ENCODE measurements at regions not wholly inside any gene's neighbourhood (a gene's known extent, or its start where the extent isn't known, plus 50 kb on each side); places are given as distances from the start of the nearest gene placed in this dataset.
"Not testable (repeated sequence)": the region's sequence is repeated elsewhere in the genome, so short reads cannot be mapped to it uniquely, and the experiment has no call there.

DNA sequence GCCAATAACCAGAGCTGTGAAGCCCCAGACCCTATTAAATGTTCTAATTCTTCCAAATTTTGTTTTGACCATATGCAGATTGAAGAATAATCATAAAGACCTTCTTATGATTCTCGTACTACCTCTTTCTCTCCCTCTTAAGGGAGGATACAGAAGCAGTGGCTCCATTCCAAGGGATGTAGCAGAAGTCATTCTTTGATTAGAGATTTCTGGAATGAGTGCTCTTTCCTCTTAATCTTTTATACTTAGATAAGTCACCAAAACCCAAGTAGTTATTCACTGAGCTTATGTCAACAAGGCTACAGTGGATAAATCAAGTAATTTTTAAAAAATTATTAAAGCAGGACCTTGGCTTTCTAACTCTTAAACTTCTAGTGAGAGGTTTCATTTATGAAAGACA is 266.0 kb upstream of the STXBP5 start:
- H3K4me1 ChIP-seq: no peaks in the 10 kb centered on the region
- H3K4me3 ChIP-seq: no peak overlapping the region
- H3K36me3 ChIP-seq (ENCODE audit: low read depth, missing control alignments): no peaks in the 10 kb centered on the region
- H3K27me3 ChIP-seq: no peaks in the 10 kb centered on the region
- no peak for TF ChIP-seq POLR2A (IDR thresholded peaks at IDR 0.05)
- TF ChIP-seq, protein P1, sequence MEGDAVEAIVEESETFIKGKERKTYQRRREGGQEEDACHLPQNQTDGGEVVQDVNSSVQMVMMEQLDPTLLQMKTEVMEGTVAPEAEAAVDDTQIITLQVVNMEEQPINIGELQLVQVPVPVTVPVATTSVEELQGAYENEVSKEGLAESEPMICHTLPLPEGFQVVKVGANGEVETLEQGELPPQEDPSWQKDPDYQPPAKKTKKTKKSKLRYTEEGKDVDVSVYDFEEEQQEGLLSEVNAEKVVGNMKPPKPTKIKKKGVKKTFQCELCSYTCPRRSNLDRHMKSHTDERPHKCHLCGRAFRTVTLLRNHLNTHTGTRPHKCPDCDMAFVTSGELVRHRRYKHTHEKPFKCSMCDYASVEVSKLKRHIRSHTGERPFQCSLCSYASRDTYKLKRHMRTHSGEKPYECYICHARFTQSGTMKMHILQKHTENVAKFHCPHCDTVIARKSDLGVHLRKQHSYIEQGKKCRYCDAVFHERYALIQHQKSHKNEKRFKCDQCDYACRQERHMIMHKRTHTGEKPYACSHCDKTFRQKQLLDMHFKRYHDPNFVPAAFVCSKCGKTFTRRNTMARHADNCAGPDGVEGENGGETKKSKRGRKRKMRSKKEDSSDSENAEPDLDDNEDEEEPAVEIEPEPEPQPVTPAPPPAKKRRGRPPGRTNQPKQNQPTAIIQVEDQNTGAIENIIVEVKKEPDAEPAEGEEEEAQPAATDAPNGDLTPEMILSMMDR (IDR thresholded peaks at IDR 0.05): no peak
- no peaks in the 10 kb centered on the region for H3K9me3 ChIP-seq
- no peak overlapping the region for H3K27ac ChIP-seq
- no peak for DNase-seq
- 33 to 43% methylated on average over 1 of the region's 1 CpG for WGBS, 2 donors
- intact Hi-C loops (cut with DNase I; ENCODE audit: low total_unique reads): no loop called here

DNA sequence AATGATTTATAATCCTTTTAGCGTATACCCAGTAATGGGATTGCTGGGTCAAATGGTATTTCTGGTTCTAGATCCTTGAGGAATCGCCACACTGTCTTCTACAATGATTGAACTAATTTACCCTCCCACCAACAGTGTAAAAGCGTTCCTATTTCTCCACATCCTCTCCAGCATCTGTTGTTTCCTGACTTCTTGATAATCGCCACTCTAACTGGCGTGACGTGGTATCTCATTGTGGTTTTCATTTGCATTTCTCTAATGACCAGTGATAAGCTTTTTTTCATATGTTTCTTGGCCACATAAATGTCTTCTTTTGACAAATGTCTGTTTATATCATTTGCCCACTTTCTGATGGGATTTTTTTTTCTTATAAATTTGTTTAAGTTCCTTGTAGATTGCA is 264.8 kb upstream of the STXBP5 start:
- H3K4me3 ChIP-seq; DNase-seq; H3K27ac ChIP-seq; intact Hi-C loops (cut with DNase I; ENCODE audit: low total_unique reads); H3K36me3 ChIP-seq (ENCODE audit: low read depth, missing control alignments); H3K27me3 ChIP-seq; H3K9me3 ChIP-seq; H3K4me1 ChIP-seq: not testable (repeated sequence)
- WGBS, 2 donors: 84 to 90% methylated on average over 6 of the region's 6 CpGs

DNA sequence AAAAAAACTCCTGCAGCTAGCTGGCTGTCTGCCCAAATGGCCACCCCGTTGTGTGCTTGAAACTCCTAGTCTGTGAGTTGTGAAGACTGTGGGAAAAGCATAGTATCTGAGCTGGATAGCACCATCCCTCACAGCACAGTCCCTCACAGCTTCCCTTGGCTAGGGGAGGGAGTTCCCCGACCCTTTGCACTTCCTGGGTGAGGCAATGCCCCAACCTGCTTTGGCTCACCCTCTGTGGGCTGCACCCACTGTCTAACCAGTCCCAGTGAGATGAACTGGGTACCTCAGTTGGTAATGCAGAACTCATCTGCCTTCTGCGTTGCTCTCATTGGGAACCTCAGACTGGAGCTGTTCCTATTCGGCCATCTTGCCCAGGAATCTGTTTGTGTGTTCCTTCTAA is 260.6 kb upstream of the STXBP5 start:
- intact Hi-C loops (cut with DNase I; ENCODE audit: low total_unique reads): no loop called here
- WGBS, 2 donors: 92 to 94% methylated on average over 4 of the region's 4 CpGs
- Histone ChIP-seq H3K36me3 (ENCODE audit: low read depth, missing control alignments) (no peaks in the 10 kb centered on the region), H3K27ac (no peak overlapping the region), H3K27me3 (no peaks in the 10 kb centered on the region), H3K4me1 (no peaks in the 10 kb centered on the region), H3K4me3 (no peak overlapping the region), H3K9me3 (no peaks in the 10 kb centered on the region)
- DNase-seq: no peak
- TF ChIP-seq POLR2A (IDR thresholded peaks at IDR 0.05): no peak
- TF ChIP-seq, protein P1 (IDR thresholded peaks at IDR 0.05): no peak

DNA sequence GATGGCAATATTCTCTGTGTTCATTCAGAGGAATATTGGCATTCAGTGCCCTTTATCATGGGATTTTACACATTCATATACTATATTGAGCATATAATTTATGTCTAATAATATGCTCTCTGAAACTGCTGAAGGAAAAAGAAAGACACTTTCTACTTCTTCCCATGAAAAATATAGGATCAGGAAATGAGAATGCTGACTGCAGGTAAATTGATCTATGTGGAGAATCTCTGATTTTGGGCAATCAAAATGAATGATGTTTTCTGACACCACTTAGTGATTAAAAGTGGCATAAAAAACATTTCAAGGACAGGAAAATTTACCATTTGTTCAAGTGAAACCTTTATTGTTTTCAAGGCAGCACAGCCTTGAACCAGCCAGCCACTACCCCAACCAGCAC is 260.1 kb upstream of the STXBP5 start:
- Histone ChIP-seq H3K4me3 (no peak overlapping the region), H3K9me3 (no peaks in the 10 kb centered on the region), H3K27ac (no peak overlapping the region), H3K36me3 (ENCODE audit: low read depth, missing control alignments) (no peaks in the 10 kb centered on the region), H3K4me1 (no peaks in the 10 kb centered on the region), H3K27me3 (no peaks in the 10 kb centered on the region)
- intact Hi-C loops (cut with DNase I; ENCODE audit: low total_unique reads): no loop called here
- no peak for TF ChIP-seq POLR2A (IDR thresholded peaks at IDR 0.05)
- TF ChIP-seq, protein P1 (IDR thresholded peaks at IDR 0.05): no peak
- DNase-seq: no peak

DNA sequence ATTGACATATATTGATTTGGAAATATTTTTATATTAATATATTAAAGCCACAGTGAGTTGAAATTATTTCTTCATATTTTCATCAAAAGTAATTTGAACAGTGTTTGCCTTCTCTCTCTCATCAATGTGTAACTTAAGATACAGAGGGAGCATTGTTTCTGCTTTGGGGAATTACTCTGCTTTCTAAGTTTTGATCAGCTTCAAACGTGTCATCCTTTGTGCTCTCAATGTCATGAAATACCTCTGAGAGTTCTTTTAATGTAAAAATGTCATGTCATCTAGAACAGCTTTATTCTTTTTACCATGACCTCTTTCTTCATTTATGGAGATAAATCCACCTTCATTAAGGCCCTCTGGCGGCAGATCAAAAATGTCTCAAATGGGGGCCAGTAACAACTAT is 259.4 kb upstream of the STXBP5 start:
- H3K27ac ChIP-seq: no peak overlapping the region
- no peaks in the 10 kb centered on the region for H3K27me3 ChIP-seq
- no peak for DNase-seq
- no peaks in the 10 kb centered on the region for H3K9me3 ChIP-seq
- no peaks in the 10 kb centered on the region for H3K36me3 ChIP-seq (ENCODE audit: low read depth, missing control alignments)
- TF ChIP-seq, protein P1 (IDR thresholded peaks at IDR 0.05): no peak
- TF ChIP-seq POLR2A (IDR thresholded peaks at IDR 0.05): no peak
- 69 to 72% methylated on average over 2 of the region's 2 CpGs for WGBS, 2 donors
- intact Hi-C loops (cut with DNase I; ENCODE audit: low total_unique reads): no loop called here
- H3K4me1 ChIP-seq: no peaks in the 10 kb centered on the region
- no peak overlapping the region for H3K4me3 ChIP-seq
